ENCODE measurements at regions not wholly inside any gene's neighbourhood (a gene's known extent, or its start where the extent isn't known, plus 50 kb on each side); places are given as distances from the start of the nearest gene placed in this dataset.

DNA sequence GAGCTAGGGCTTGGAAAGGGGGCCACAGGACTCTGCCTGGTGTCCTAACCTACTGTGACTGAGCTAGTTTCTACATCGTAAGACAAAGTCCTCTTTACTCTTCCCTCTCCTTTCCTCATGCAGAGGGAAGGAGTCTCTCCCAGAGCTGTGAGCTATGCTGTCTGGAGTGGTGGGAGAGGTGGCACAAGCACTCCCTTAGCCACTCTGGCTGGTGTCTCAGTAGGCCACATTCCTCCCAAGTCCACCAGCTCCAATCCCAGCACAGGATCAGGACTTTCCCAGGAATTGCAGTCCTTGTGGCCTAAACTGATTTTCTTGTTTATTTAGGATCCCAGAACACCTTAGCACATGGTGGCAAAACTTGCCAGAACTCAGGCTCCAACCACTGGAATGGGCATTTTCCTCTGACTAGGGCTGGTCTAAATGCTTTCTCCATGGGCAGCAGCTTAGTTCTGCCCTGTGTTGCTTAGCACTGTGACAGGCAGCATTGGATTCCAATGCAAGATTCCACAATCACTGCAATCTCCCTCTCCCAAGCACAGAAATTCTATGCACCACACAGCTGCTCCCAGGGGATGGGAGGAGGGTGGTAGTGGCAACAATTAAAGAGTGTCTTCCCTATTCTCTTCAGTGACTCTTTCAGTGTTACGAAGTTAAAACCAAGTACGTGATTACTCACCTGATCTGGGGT is 733.3 kb downstream of the HACE1 start:
- TF ChIP-seq FOS (IDR thresholded peaks at IDR 0.05; ENCODE audit: borderline replicate concordance, insufficient read depth, low read length) (no peak), MYC (IDR thresholded peaks at IDR 0.05; ENCODE audit: low read depth, low read length) (no peak), JUN (IDR thresholded peaks at IDR 0.05; ENCODE audit: borderline replicate concordance, insufficient read depth, insufficient read length, low read depth) (no peak), GATA2 (IDR thresholded peaks at IDR 0.05; ENCODE audit: insufficient read depth, insufficient read length, low read depth, low read length) (no peak), POLR2A (IDR thresholded peaks at IDR 0.05; ENCODE audit: low read depth, low read length) (no peak), POLR2AphosphoS5 (IDR thresholded peaks at IDR 0.05; ENCODE audit: insufficient read depth, low read depth, low read length) (no peak), EZH2 (IDR thresholded peaks at IDR 0.05; ENCODE audit: borderline replicate concordance, low read depth, low read length, severe bottlenecking) (no peak)
- TF ChIP-seq, protein P1, sequence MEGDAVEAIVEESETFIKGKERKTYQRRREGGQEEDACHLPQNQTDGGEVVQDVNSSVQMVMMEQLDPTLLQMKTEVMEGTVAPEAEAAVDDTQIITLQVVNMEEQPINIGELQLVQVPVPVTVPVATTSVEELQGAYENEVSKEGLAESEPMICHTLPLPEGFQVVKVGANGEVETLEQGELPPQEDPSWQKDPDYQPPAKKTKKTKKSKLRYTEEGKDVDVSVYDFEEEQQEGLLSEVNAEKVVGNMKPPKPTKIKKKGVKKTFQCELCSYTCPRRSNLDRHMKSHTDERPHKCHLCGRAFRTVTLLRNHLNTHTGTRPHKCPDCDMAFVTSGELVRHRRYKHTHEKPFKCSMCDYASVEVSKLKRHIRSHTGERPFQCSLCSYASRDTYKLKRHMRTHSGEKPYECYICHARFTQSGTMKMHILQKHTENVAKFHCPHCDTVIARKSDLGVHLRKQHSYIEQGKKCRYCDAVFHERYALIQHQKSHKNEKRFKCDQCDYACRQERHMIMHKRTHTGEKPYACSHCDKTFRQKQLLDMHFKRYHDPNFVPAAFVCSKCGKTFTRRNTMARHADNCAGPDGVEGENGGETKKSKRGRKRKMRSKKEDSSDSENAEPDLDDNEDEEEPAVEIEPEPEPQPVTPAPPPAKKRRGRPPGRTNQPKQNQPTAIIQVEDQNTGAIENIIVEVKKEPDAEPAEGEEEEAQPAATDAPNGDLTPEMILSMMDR (IDR thresholded peaks at IDR 0.05; ENCODE audit: extremely low read depth in 1 of 2, insufficient read depth in 1 of 2, low read depth in 1 of 2, low read length in 2 of 2), result no peak
- TF ChIP-seq, protein P2, sequence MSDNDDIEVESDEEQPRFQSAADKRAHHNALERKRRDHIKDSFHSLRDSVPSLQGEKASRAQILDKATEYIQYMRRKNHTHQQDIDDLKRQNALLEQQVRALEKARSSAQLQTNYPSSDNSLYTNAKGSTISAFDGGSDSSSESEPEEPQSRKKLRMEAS (IDR thresholded peaks at IDR 0.05; ENCODE audit: insufficient read depth, insufficient read length), result no peak
- no peaks in the 10 kb centered on the region for H3K36me3 ChIP-seq (ENCODE audit: control insufficient read depth in 2 of 2, extremely low read depth in 1 of 2, insufficient read depth in 2 of 2, low read length in 2 of 2)
- no peak overlapping the region for H3K9ac ChIP-seq (replicated peaks; ENCODE audit: extremely low read depth, insufficient read depth, low read length)
- no peaks in the 10 kb centered on the region for H3K27me3 ChIP-seq (ENCODE audit: control insufficient read depth in 2 of 2, insufficient read depth in 2 of 2, low read length in 2 of 2)
- H3K9me3 ChIP-seq (replicated peaks; ENCODE audit: control insufficient read depth, insufficient read depth, low read length), result no peaks in the 10 kb centered on the region
- no peaks in the 10 kb centered on the region for H3K79me2 ChIP-seq (ENCODE audit: control insufficient read depth, insufficient read depth, low read length)
- FAIRE-seq, result no peak
- no peaks in the 10 kb centered on the region for H3K9me1 ChIP-seq (replicated peaks; ENCODE audit: control insufficient read depth, extremely low read depth, insufficient read depth, low read length)
- DNase-seq (ENCODE audit: low read depth, low spot score), result no peak
- no peak overlapping the region for H2AFZ ChIP-seq (ENCODE audit: low read depth, low read length)
- POLR2A ChIA-PET, result no interaction called here
- dilution Hi-C loops (cut with MboI; ENCODE audit: extremely low pct_ligation_motif_present, low sequenced_read_pairs) (no loop called here), intact Hi-C loops (cut with micrococcal nuclease) (no loop called here)
- CTCF ChIA-PET, result no interaction called here
- H4K20me1 ChIP-seq (replicated peaks; ENCODE audit: control insufficient read depth, extremely low read depth, insufficient read depth, low read length), result no peaks in the 10 kb centered on the region
- no peak overlapping the region for H3K4me3 ChIP-seq (replicated peaks in 1 of 3; ENCODE audit: insufficient read depth in 1 of 3, low read depth in 1 of 3, low read length in 3 of 3)
- BruUV-seq (replicated peaks), result no TSS peak
- no peak overlapping the region for H3K4me2 ChIP-seq (ENCODE audit: insufficient read depth, low read length)
- no peaks in the 10 kb centered on the region for H3K4me1 ChIP-seq (ENCODE audit: control insufficient read depth, extremely low read depth, insufficient read depth, low read length)
- no peak overlapping the region for H3K27ac ChIP-seq (ENCODE audit: insufficient read depth, low read depth, low read length)

Data from endothelial cell of umbilical vein (primary cell).